Activated CD4-positive, alpha-beta T cell treated with anti-CD3 and anti-CD28 coated beads, Interleukin-2, amount 50 U/mL, for 48 hours (primary cell): ENCODE measurements at regions not wholly inside any gene's neighbourhood (a gene's known extent, or its start where the extent isn't known, plus 50 kb on each side); places are given as distances from the start of the nearest gene placed in this dataset.

ENCODE experiments used
- DNase-seq, 2 experiments: peaks; one replicate each; pipeline ENCODE4 v3.0.0-alpha.2; 2020

- no peak for DNase-seq
These were observed 431.0 kb upstream of the CLINT1 start for GRCh38 chr5:158289967-158290366.

GRCh38 chr5:158288272-158288657, 429.3 kb upstream of the CLINT1 start:
- DNase-seq: no peak

DNA sequence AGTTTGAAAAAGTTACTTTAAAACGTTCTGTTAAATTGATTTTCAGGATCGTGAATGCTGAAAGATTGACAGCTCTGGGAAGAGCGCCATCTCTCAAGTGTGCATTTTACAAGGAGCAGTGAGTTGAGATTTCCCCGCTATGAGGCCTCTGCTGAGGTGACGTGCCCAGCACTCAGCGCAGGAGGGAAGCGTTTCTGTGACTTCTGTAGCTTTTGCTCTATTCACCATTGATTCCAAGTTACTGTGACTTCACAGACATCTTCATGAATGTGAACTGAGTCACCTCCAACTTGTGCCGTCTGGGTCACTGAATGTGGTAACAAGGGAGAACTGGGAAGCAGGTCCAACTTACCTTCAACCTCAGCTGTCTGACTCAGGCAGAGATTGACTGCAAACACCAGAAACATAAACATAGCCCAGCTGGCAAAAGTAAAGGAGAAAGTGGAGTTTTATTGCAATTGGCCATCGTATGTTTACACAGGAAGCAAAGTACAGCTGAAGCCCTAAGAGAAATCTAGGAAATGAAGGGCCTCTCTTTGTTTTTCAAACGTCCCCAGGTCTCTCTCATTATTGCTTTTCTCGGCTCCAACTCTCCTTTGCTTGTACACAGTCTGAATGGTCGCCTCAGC, 428.8 kb upstream of the CLINT1 start:
- no peak for DNase-seq

GRCh38 chr5:158286827-158287226, 427.9 kb upstream of the CLINT1 start:
- DNase-seq: no peak

DNA sequence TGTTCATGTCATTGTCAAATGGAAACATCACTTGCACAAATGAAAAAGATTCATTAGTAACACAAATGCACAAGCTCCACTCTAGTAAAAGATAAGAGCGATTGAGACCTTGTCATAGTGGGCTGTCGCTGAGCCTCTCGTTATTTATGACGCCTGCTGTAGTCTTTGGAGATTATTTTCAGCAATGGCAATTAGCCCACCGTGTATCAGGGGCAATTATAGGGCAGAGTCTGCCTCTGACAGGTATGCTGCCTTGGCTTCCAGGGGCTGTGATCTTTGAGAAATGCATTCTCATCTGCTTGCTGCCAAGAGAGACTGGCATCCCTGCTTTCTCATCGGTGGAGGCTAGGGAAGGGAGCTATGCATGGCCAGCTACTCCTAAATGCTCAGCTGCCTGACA, 426.8 kb upstream of the CLINT1 start:
- no peak for DNase-seq

DNA sequence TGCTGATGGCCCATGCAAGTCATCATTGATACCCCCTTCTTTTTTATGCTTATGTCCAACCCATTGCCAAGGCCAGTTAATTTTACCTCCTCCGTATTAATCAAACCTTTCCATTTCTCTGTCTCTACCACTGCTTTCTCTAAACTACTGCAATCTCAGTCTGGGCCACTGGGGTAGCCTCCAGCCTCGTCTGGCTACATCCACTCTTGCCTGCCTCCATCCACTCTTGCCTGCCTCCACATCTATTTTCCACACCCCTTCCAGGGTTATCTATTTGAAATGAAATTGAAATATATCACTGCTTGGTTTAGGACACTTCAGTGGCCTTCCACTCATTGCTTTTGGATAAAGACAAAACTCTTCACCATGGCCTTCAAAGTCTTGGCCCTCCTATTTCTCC, 425.3 kb upstream of the CLINT1 start:
- no peak for DNase-seq

GRCh38 chr5:158283397-158283796, 424.5 kb upstream of the CLINT1 start:
- no peak for DNase-seq

GRCh38 chr5:158278216-158278925, 419.4 kb upstream of the CLINT1 start:
- no peak for DNase-seq

DNA sequence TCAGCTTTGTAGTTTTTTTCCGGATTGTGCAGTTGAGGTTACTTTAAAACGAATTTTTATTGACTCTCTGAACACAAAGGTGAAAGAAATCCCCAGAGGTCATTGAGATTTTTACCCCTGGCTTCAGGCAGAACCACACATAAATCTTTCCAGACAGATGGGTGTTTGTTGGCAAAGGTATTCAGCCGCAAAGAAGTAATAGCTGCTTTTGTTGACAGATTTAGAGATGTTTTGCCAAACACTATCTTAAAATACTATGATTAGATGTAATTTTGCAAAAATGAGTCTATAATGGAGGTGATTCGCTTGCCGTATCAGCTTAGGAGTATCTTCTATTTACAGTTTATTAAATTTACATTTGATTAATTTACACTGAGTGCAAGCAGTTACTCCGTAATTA, 418.3 kb upstream of the CLINT1 start:
- DNase-seq: no peak

GRCh38 chr5:158276692-158277091, 417.7 kb upstream of the CLINT1 start:
- DNase-seq: no peak

GRCh38 chr5:158275511-158275910, 416.6 kb upstream of the CLINT1 start:
- no peak for DNase-seq

- no peak for DNase-seq
These were observed 414.1 kb upstream of the CLINT1 start for GRCh38 chr5:158273035-158273434.

GRCh38 chr5:158272409-158272808, 413.5 kb upstream of the CLINT1 start:
- no peak for DNase-seq

- no peak for DNase-seq
These were observed 412.1 kb upstream of the CLINT1 start for GRCh38 chr5:158270996-158271554.

- no peak for DNase-seq
These were observed 409.3 kb upstream of the CLINT1 start for GRCh38 chr5:158268286-158268685.

- DNase-seq: no peak
These were observed 408.3 kb upstream of the CLINT1 start for GRCh38 chr5:158267228-158267627.

DNA sequence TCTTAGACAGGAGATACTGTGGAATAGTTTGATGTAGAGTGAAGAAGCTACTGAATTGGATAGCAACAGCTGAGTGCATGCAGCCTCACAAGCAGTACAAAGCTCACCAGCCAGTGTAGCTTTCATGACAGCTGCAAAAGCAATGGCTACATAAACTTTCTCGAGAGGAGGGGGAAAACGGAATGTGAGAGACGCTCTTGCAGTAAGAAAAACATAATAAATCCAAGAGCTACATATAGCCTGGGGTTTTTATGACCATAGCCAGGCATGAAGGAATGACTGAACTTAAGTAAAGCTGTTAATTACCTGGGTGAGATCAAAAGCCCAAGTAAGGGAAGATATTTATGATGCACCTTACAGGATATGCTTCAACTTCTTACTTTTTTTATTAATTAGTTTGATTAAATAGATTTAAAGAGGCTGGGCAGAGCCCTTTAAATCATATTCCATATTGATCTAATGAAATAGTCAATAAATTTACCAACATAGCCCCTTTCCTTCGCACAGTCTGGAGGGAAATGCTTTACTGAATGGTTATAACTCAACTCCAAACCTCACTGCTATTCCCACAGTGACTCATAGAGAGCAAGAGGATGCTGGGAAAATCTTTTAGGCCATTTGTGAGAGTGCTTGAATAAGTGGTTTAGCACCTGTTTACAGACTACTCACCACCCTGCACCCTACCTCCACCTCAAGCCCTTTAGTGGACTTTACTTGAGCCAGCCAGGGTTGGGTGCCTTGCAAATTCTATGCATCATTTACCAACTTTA, 407.2 kb upstream of the CLINT1 start:
- no peak for DNase-seq

DNA sequence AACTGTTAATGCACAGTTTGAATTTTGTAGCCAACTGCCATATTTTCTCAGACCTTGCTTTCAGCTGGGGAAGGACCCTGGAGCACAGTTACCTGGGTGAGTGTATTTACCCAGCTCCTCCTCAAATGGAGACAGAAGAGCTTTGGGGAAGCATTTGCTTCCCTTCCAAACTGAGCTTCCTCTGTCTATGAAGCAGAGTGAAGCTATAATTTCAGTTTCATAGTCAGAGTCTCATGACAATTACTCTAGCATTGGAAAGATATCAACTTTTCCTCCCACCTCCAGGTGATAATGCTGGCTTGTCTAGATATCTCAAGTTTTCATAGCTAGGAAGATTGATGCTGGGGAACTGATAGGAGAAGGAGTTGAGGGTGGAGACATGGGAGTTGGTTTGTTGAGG, 406.4 kb upstream of the CLINT1 start:
- DNase-seq: no peak

GRCh38 chr5:158264264-158264663, 405.3 kb upstream of the CLINT1 start:
- no peak for DNase-seq

GRCh38 chr5:158261674-158262367, 402.9 kb upstream of the CLINT1 start:
- DNase-seq: no peak

- DNase-seq: no peak
These were observed 397.2 kb upstream of the CLINT1 start for GRCh38 chr5:158256096-158256495.

DNA sequence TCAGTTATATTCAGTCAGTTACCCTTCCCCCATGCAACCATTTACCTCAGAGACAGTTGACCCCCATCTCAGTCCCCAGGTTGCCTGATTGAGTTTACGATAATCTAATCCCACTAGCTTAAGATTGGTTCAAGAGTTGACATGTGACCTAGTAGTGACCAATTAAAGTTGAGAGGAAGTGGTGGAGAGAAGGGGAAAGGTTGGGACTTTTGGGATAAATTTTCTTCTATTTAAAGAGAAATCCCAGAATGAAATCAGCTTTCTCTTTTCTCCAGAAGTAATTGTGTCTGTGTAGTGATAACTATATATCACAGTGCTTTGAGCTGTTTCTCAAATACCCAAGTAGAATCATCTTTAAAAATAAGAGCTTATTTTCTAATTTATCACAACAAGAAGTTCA, 396.7 kb upstream of the CLINT1 start:
- no peak for DNase-seq

DNA sequence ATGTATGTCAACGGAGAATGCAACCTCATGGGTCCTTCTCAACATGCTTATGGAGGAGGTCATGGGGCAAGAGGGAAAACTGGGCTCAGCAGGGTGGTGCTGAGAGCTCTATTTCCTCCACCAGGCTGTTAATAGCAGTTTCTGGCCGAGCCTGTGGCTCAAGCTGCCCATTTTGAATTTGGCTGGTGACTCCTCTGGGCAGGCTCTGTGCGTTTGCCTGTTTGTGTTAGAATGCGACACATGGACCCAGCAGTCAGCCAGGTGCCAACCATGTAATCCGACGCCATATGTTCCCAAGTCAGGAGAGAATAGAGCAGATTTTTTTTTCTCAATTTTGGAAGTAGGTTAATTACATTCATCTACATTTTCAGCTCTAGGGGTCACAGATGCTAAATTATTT, 387.7 kb upstream of the CLINT1 start:
- no peak for DNase-seq
